PC-3 (cell line): ENCODE measurements at regions not wholly inside any gene's neighbourhood (a gene's known extent, or its start where the extent isn't known, plus 50 kb on each side); places are given as distances from the start of the nearest gene placed in this dataset.

ENCODE experiments used
- ATAC-seq: fragments of 200-7000 bp; cut with Tn5 transposase; 2 replicates; pipeline ENCODE4 v1.9.1; 2020; ENCODE audit warnings: mild to moderate bottlenecking, moderate library complexity
- BruUV-seq: library from RNA; stranded (reverse); fragments of 400-500 nt; replicated peaks from 2 replicates; lab custom pipeline; 2021; lab: Mats Ljungman, UMichigan
- CTCF ChIA-PET: fragments of 300-600 bp; sonication (Branson Sonifier 250); formaldehyde crosslinking; loops from one replicate; lab custom pipeline; 2022; ENCODE audit warnings: antibody characterized with exemption; lab: Charles Lee
- POLR2A ChIA-PET: fragments of 300-600 bp; sonication (Branson Sonifier 250); formaldehyde crosslinking; loops from one replicate; lab custom pipeline; 2022; ENCODE audit warnings: antibody characterized with exemption; ENCODE audit not compliant: unreplicated experiment; lab: Charles Lee
- DNase-seq: peaks from one replicate; pipeline ENCODE4 v3.0.0-alpha.2; 2015
- H2AFZ ChIP-seq: fragments of 300-600 bp; sonication (generic); 2 replicates; pipeline ENCODE4 v1.6.0; 2016; ENCODE audit warnings: antibody characterized with exemption, low read length
- H3F3A ChIP-seq: fragments of 300-600 bp; sonication (generic); one replicate; pipeline ENCODE4 v1.6.0; 2017; ENCODE audit warnings: antibody characterized with exemption, low read length, control low read depth, mild to moderate bottlenecking; ENCODE audit not compliant: unreplicated experiment
- H3K27ac ChIP-seq: fragments of 300-600 bp; sonication (generic); 2 replicates; pipeline ENCODE4 v1.5.1; 2016; ENCODE audit warnings: mild to moderate bottlenecking, low read length
- H3K27me3 ChIP-seq: fragments of 300-600 bp; sonication (generic); 2 replicates; pipeline ENCODE4 v1.6.1; 2016; ENCODE audit warnings: low read length, mixed read lengths
- H3K36me3 ChIP-seq: fragments of 300-600 bp; sonication (generic); 2 replicates; pipeline ENCODE4 v1.6.1; 2016; ENCODE audit warnings: low read depth, mixed run types, low read length, mixed read lengths
- H3K4me1 ChIP-seq: fragments of 300-600 bp; sonication (generic); 2 replicates; pipeline ENCODE4 v1.5.1; 2016; ENCODE audit warnings: low read length; ENCODE audit not compliant: insufficient read depth
- H3K4me2 ChIP-seq: fragments of 300-600 bp; sonication (generic); 2 replicates; pipeline ENCODE4 v1.6.0; 2016; ENCODE audit warnings: low read length
- H3K4me3 ChIP-seq: fragments of 300-600 bp; sonication (generic); 2 replicates; pipeline ENCODE4 v1.5.1; 2016; ENCODE audit warnings: mild to moderate bottlenecking, low read length, mixed read lengths
- H3K79me2 ChIP-seq: fragments of 300-600 bp; sonication (generic); 2 replicates; pipeline ENCODE4 v1.6.1; 2017; ENCODE audit warnings: low read length, mixed read lengths
- H3K9ac ChIP-seq: fragments of 300-600 bp; sonication (generic); 2 replicates; pipeline ENCODE4 v1.6.0; 2016; ENCODE audit warnings: mild to moderate bottlenecking, low read length
- H3K9me2 ChIP-seq: fragments of 300-600 bp; sonication (generic); replicated peaks from 2 replicates; pipeline ENCODE4 v1.6.1; 2016; ENCODE audit warnings: mixed run types, low read length, mixed read lengths
- H3K9me3 ChIP-seq: fragments of 300-600 bp; sonication (generic); 2 replicates; pipeline ENCODE4 v1.6.1; 2016; ENCODE audit warnings: low read length, mixed read lengths
- H4K20me1 ChIP-seq: fragments of 300-600 bp; sonication (generic); 2 replicates; pipeline ENCODE4 v1.6.1; 2016; ENCODE audit warnings: low read length, mixed read lengths
- EZH2 ChIP-seq: fragments of 300-600 bp; sonication (generic); IDR thresholded peaks from one replicate; pipeline ENCODE4 v1.6.1; 2017; ENCODE audit warnings: antibody characterized with exemption, mild to moderate bottlenecking, low read length; ENCODE audit not compliant: unreplicated experiment
- EZH2phosphoT487 ChIP-seq: fragments of 300-600 bp; sonication (generic); IDR thresholded peaks from 2 replicates; pipeline ENCODE4 v1.6.1; 2018; ENCODE audit warnings: mild to moderate bottlenecking, antibody characterized with exemption, low read length, borderline replicate concordance
- intact Hi-C: fragments of 100-400 bp; cut with micrococcal nuclease; formaldehyde crosslinking; loops from 2 replicates; pipeline ENCODE4 v1.9.0; 2023
- TF ChIP-seq, protein P1 (sequence below): fragments of 300-600 bp; sonication (generic); conservative IDR thresholded peaks from 2 replicates; pipeline ENCODE4 v1.5.1; 2017; ENCODE audit warnings: antibody characterized with exemption, low read depth, mild to moderate bottlenecking, low read length

DNA sequence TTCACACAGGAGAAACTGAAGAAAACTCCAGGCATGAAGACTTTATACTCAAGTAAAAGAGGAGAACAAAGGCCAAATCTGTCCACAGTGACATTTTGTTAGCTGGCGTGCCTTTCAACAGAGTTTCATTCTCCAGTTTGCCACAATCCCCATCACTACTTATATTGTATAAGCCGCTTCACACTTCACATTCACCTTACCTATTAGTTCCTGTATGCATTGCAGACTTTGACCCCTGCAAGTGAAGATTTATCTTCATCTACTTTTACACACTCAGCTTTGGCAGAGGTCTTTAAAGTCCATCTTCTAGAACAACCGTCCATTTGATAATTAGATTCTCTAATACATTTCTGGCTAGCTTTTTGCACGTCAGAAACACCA is 56.8 kb upstream of the TANK start:
- BruUV-seq: no TSS peak
- no peaks in the 10 kb centered on the region for H3F3A ChIP-seq
- no peaks in the 10 kb centered on the region for H4K20me1 ChIP-seq
- peak overlapping the region; percentile 60 for H3K4me2 ChIP-seq
- no peak overlapping the region for H3K4me3 ChIP-seq
- H3K27me3 ChIP-seq: no peaks in the 10 kb centered on the region
- no peak for ATAC-seq
- ChIA-PET CTCF (no interaction called here), POLR2A (no interaction called here)
- intact Hi-C loops: loop anchor here (2.0 kb wide), 1 partner anchor 19 kb away; no protein-coding TSS in a partner anchor
- H3K4me1 ChIP-seq: peaks cover 21% of the 10 kb centered on the region
- H3K27ac ChIP-seq: no peak overlapping the region
- H3K9me3 ChIP-seq: no peaks in the 10 kb centered on the region
- H3K9ac ChIP-seq: no peak overlapping the region
- TF ChIP-seq EZH2phosphoT487: no peak
- TF ChIP-seq, protein P1, sequence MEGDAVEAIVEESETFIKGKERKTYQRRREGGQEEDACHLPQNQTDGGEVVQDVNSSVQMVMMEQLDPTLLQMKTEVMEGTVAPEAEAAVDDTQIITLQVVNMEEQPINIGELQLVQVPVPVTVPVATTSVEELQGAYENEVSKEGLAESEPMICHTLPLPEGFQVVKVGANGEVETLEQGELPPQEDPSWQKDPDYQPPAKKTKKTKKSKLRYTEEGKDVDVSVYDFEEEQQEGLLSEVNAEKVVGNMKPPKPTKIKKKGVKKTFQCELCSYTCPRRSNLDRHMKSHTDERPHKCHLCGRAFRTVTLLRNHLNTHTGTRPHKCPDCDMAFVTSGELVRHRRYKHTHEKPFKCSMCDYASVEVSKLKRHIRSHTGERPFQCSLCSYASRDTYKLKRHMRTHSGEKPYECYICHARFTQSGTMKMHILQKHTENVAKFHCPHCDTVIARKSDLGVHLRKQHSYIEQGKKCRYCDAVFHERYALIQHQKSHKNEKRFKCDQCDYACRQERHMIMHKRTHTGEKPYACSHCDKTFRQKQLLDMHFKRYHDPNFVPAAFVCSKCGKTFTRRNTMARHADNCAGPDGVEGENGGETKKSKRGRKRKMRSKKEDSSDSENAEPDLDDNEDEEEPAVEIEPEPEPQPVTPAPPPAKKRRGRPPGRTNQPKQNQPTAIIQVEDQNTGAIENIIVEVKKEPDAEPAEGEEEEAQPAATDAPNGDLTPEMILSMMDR: no peak
- TF ChIP-seq EZH2: no peak
- H3K9me2 ChIP-seq: no peaks in the 10 kb centered on the region
- no peak overlapping the region for H2AFZ ChIP-seq
- H3K36me3 ChIP-seq: no peaks in the 10 kb centered on the region
- H3K79me2 ChIP-seq: no peaks in the 10 kb centered on the region
- no peak for DNase-seq

DNA sequence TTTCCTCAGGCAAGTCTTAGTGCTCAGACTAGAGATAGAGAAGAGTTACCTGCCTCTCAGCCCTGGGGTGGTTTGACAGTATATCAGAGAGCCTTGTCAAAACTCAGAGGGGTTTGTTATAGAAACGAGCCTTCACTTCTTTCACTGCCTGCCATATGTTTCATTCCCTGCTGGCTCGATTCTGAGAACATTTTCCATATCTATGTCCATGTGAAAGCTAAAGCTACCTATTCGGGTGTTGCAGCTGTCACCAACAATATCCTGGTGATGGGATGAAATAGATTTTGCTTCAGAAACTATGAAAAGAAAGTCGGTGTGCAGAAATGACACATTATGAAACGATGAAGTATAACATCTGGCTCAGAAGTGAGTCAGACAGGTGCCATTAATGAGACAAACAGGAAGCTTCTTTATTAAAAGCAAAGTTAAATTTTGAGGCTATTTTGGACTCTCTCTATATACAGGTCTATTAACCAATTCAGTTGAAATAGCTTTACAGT is 56.1 kb upstream of the TANK start:
- TF ChIP-seq EZH2: no peak
- no peak for TF ChIP-seq EZH2phosphoT487
- TF ChIP-seq, protein P1: no peak
- intact Hi-C loops: loop anchor here (1.0 kb wide), 1 partner anchor 56 kb away; the partner anchor contains the start of gene TANK
- CTCF ChIA-PET: interaction anchor here (0.7 kb wide), 1 partner anchor 40 kb away, joined by 4 read pairs; no protein-coding TSS in a partner anchor
- H2AFZ ChIP-seq: no peak overlapping the region
- no peaks in the 10 kb centered on the region for H4K20me1 ChIP-seq
- H3K4me3 ChIP-seq: no peak overlapping the region
- ATAC-seq (peak; percentile 78), DNase-seq (peak; percentile 53)
- BruUV-seq: no TSS peak
- H3K4me1 ChIP-seq: peaks cover 21% of the 10 kb centered on the region
- H3K4me2 ChIP-seq: peak overlapping the region; percentile 36
- no peaks in the 10 kb centered on the region for H3K27me3 ChIP-seq
- no peak overlapping the region for H3K27ac ChIP-seq
- H3K9me2 ChIP-seq: no peaks in the 10 kb centered on the region
- no peaks in the 10 kb centered on the region for H3K79me2 ChIP-seq
- H3F3A ChIP-seq: no peaks in the 10 kb centered on the region
- POLR2A ChIA-PET: interaction anchor here (0.6 kb wide), 1 partner anchor 43 kb away, joined by 8 read pairs; no protein-coding TSS in a partner anchor
- H3K36me3 ChIP-seq: no peaks in the 10 kb centered on the region
- H3K9me3 ChIP-seq: no peaks in the 10 kb centered on the region
- no peak overlapping the region for H3K9ac ChIP-seq

DNA sequence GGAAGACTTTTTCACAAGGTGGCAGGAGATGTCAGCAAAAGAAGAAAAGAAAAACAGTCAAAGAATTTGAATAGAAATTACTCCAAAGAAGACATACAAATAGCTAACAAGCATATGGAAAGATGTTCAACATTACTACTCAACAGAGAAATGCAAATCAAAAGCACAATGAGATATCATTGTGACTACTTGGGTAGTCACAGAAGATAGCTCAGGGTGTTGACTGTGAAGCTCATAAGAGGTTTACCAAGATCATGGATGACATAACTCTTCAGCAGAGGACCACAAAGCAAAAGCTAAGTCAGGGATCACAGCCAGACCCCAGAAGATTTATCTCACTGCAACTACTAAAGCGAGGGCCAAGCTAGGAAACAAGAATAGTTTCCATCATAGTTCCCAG is 53.0 kb upstream of the TANK start:
- H2AFZ ChIP-seq: no peak overlapping the region
- H3K4me3 ChIP-seq: no peak overlapping the region
- POLR2A ChIA-PET: interaction anchor here (0.7 kb wide), 1 partner anchor 903 kb away, joined by 3 read pairs; no protein-coding TSS in a partner anchor
- intact Hi-C loops: no loop called here
- H3K9me2 ChIP-seq: no peaks in the 10 kb centered on the region
- H3K9ac ChIP-seq: no peak overlapping the region
- TF ChIP-seq EZH2 (no peak), EZH2phosphoT487 (no peak)
- TF ChIP-seq, protein P1: no peak
- H3K79me2 ChIP-seq: no peaks in the 10 kb centered on the region
- no peak overlapping the region for H3K27ac ChIP-seq
- no peaks in the 10 kb centered on the region for H3K27me3 ChIP-seq
- H3F3A ChIP-seq: no peaks in the 10 kb centered on the region
- ATAC-seq: no peak
- no peaks in the 10 kb centered on the region for H3K36me3 ChIP-seq
- no peaks in the 10 kb centered on the region for H3K9me3 ChIP-seq
- BruUV-seq: no TSS peak
- CTCF ChIA-PET: interaction anchor here (0.7 kb wide), 1 partner anchor 157 kb away, joined by 3 read pairs; no protein-coding TSS in a partner anchor
- DNase-seq: no peak
- H3K4me2 ChIP-seq: no peak overlapping the region
- peaks cover 21% of the 10 kb centered on the region for H3K4me1 ChIP-seq
- H4K20me1 ChIP-seq: no peaks in the 10 kb centered on the region
